ENCODE measurements at regions not wholly inside any gene's neighbourhood (a gene's known extent, or its start where the extent isn't known, plus 50 kb on each side); places are given as distances from the start of the nearest gene placed in this dataset.

DNA sequence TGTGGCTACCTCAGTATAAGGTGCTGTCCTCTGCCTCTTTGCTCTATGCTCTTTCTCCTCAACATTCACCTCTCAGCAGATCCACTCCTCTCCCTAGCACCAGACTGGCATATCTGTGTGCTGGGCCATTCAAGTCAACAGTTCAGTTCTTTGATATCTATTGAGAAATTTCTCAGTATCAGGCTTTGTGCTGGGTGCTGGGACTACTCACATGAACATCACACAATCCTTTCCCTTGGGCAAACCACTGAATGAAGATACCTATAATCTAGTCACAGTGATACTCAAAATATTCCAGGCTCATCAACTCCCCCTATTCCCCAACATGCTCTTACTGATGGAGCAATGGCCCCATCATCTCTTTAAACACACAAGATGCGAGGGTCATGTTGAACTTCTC, 120.8 kb downstream of the RPL22L1 start:
- TF ChIP-seq GLIS1 (tag by site-specific recombination; IDR thresholded peaks at IDR 0.05) (no peak), ZNF302 (tag by site-specific recombination; IDR thresholded peaks at IDR 0.05; ENCODE audit: low read depth) (no peak), ZBTB48 (tag by site-specific recombination; IDR thresholded peaks at IDR 0.05) (no peak), ZNF677 (tag by site-specific recombination; IDR thresholded peaks at IDR 0.05) (no peak), SP7 (tag by site-specific recombination; IDR thresholded peaks at IDR 0.05) (no peak), TSHZ1 (tag by site-specific recombination; IDR thresholded peaks at IDR 0.05; ENCODE audit: borderline replicate concordance) (no peak), PRDM1 (tag by site-specific recombination; IDR thresholded peaks at IDR 0.05) (no peak), ZNF121 (tag by site-specific recombination; IDR thresholded peaks at IDR 0.05) (no peak), HOXC10 (CRISPR knock-in tag; IDR thresholded peaks at IDR 0.05) (no peak), ZNF404 (tag by site-specific recombination; IDR thresholded peaks at IDR 0.05) (no peak), ZBTB6 (tag by site-specific recombination; IDR thresholded peaks at IDR 0.05) (no peak), ZNF350 (tag by site-specific recombination; IDR thresholded peaks at IDR 0.05) (no peak)
- TF ChIP-seq, protein P1, sequence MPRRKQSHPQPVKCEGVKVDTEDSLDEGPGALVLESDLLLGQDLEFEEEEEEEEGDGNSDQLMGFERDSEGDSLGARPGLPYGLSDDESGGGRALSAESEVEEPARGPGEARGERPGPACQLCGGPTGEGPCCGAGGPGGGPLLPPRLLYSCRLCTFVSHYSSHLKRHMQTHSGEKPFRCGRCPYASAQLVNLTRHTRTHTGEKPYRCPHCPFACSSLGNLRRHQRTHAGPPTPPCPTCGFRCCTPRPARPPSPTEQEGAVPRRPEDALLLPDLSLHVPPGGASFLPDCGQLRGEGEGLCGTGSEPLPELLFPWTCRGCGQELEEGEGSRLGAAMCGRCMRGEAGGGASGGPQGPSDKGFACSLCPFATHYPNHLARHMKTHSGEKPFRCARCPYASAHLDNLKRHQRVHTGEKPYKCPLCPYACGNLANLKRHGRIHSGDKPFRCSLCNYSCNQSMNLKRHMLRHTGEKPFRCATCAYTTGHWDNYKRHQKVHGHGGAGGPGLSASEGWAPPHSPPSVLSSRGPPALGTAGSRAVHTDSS (tag by site-specific recombination; IDR thresholded peaks at IDR 0.05): no peak
- TF ChIP-seq, protein P2, sequence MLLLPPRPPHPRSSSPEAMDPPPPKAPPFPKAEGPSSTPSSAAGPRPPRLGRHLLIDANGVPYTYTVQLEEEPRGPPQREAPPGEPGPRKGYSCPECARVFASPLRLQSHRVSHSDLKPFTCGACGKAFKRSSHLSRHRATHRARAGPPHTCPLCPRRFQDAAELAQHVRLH (tag by site-specific recombination; IDR thresholded peaks at IDR 0.05): no peak
- no peak overlapping the region for H3K27ac ChIP-seq (ENCODE audit: extremely low read depth, low read depth, low read length)
- H3K36me3 ChIP-seq (ENCODE audit: control insufficient read depth in 2 of 2, insufficient read depth in 1 of 2, low read length in 2 of 2): no peaks in the 10 kb centered on the region
- no peak overlapping the region for H3K4me3 ChIP-seq (ENCODE audit: low read depth, low read length)
- ChIA-PET CTCF (no interaction called here), POLR2A (no interaction called here)
- no peaks in the 10 kb centered on the region for H3K9me3 ChIP-seq (ENCODE audit: control insufficient read depth, insufficient read depth, low read depth, low read length)
- no peaks in the 10 kb centered on the region for H3K4me1 ChIP-seq (ENCODE audit: control insufficient read depth, insufficient read depth, low read length)

DNA sequence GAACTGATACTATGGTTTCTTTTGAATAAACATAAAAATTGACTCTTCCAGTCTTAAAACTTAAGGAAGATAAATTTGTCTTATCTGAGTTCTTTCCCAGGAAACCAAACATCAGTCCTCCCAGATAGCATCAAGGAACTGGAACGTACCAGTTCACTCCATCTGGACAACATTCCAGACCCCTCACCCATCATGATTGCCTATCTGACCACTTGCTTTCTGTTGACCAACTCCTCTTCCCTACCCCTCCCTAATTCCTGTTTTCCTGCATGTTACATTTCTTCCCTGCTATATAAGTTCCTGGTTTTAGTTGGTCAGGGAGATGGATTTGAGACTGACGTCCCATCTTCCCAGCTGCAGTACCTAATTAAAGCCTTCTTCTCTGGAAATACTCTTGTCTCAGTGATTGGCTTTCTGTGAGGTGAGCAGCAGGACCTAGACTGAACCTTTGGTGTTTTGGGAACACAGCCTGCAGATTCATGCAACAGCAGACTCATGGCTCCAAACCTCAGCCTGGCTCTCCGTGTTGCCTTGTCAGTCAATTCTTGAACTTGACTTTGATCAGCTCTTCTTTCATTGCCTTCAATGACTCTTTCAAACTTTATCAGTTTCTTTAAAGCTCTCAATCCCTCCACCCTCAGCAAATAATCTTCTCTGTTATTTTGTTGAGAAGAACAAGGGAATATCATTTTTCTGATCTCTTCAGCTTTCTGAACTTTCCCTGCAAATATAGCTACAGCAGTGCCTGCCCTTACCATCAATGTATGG, 123.6 kb downstream of the RPL22L1 start:
- Histone ChIP-seq H3K9me3 (ENCODE audit: control insufficient read depth, insufficient read depth, low read depth, low read length) (no peaks in the 10 kb centered on the region), H3K4me3 (ENCODE audit: low read depth, low read length) (no peak overlapping the region), H3K36me3 (ENCODE audit: control insufficient read depth in 2 of 2, insufficient read depth in 1 of 2, low read length in 2 of 2) (no peaks in the 10 kb centered on the region), H3K4me1 (ENCODE audit: control insufficient read depth, insufficient read depth, low read length) (no peaks in the 10 kb centered on the region), H3K27ac (ENCODE audit: extremely low read depth, low read depth, low read length) (no peak overlapping the region)
- POLR2A ChIA-PET: no interaction called here
- CTCF ChIA-PET: interaction anchor here (0.5 to 0.6 kb wide), 2 partner anchors 435 to 706 kb away, joined by 3 to 4 read pairs; no protein-coding TSS in a partner anchor
- TF ChIP-seq SETDB1 (IDR thresholded peaks at IDR 0.05; ENCODE audit: insufficient read length, low read length) (no peak), TRIM28 (IDR thresholded peaks at IDR 0.05; ENCODE audit: borderline replicate concordance, low read length) (no peak), ZNF146 (tag by site-specific recombination; IDR thresholded peaks at IDR 0.05) (no peak), ZNF280D (tag by site-specific recombination; IDR thresholded peaks at IDR 0.05) (no peak), OVOL3 (tag by site-specific recombination; IDR thresholded peaks at IDR 0.05) (no peak), TCF7L2 (IDR thresholded peaks at IDR 0.05; ENCODE audit: borderline replicate concordance, low read depth, low read length) (no peak), ZNF223 (tag by site-specific recombination; IDR thresholded peaks at IDR 0.05) (no peak)
- TF ChIP-seq, protein P1 (tag by site-specific recombination; IDR thresholded peaks at IDR 0.05): no peak

All from HEK293 (cell line).